GM18499 (cell line): ENCODE measurements at regions not wholly inside any gene's neighbourhood (a gene's known extent, or its start where the extent isn't known, plus 50 kb on each side); places are given as distances from the start of the nearest gene placed in this dataset.

ENCODE experiments used
- ATAC-seq: cut with Tn5 transposase; IDR thresholded peaks from one replicate; pipeline ENCODE4 v1.9.1; 2021; ENCODE audit warnings: moderate number of reproducible peaks; ENCODE audit not compliant: insufficient read depth, unreplicated experiment

DNA sequence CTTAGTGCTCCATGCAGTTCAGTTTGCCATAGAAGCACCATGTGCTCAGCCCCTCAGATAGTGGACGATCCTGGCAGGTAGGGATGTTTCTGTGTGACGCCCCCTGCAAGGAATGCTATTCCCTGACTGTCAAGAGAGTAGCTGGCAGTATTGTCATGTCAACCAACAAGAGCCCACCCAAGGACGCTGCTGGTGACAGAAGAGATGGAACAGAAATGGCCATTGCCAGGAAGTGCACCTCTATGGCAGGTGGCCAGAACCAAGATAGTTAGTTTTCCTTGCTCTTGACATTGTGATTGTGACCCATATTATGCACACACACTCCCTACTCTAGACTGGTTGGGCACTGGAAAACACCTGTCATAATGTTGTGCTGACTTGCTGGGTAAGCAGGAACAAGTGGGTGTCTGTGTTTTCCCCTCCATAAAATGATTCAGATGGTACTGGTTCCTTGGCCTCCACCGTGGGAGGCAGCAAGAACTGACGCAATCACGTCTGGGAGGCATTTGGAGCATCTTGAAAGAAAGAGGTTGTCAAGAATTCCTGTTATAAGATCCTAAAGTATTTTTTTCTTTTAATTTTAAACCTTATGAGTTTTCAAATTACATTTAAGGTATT lies 507.9 kb downstream of the MID1IP1 start:
- ATAC-seq, result no peak

DNA sequence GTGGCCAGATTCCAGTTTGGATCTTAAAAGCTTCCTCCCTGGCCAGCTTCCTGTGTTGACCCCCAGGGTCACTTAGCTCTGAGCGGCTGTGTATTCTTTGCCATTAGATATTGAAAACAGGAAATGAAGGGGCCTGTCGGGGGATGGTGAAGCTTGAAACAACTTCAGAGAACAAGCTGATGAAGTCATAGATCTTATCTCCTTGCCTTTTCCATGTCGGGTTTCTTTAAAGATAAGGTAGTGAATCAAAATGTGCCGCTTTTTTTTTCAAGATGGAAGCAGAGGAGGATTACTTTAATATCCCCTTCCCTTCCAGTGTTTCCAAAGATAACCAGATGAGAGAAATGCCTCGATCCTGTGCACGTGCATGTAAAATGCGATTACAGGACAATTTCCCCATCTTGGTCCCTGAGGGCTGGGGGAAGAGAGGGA lies 508.5 kb downstream of the MID1IP1 start:
- no peak for ATAC-seq

GRCh38 chrX:39310891-39311290 lies 509.6 kb downstream of the MID1IP1 start:
- ATAC-seq, result no peak

DNA sequence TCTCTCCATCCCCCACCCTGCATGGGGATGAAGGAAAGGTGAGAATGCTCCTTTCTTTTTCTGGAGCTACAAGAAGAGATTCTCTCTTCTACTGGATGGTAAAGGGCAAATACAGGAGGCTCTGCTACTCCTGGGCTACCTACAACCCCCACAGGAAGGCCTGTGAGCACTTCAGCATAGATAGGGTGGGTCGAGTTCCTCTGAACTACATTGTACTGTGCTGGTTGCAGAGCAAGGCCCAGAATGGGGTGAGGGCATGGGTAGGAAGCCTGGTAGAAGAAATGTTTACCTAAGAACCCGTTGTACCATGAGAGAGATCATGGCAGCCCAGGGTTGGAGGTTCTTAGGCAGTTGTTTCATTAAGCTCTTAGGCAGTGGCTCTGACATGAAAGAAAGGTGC lies 510.4 kb downstream of the MID1IP1 start:
- ATAC-seq, result no peak

GRCh38 chrX:39313146-39313545 lies 511.9 kb downstream of the MID1IP1 start:
- no peak for ATAC-seq

- no peak for ATAC-seq
These were observed 517.5 kb downstream of the MID1IP1 start for GRCh38 chrX:39318506-39319343.

DNA sequence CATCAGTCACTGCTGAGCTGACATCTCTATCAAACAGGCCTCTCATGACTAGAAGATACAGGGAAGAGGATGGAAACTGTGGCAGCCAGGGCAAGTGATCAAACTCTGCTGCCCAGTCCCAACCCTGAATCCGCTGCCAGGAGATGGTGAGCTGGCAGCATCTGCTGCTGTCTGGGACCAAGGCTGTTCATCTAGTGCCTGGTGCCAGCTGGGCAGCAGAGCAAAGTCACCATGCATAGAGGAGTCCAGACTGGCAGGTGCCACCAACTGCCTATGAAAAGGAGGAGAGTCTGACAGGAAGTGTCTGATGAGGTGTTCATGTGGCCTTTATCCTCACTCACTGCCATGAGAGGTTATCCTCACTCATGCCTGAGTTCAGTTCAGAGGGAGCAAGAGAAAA lies 518.9 kb downstream of the MID1IP1 start:
- ATAC-seq, result no peak

DNA sequence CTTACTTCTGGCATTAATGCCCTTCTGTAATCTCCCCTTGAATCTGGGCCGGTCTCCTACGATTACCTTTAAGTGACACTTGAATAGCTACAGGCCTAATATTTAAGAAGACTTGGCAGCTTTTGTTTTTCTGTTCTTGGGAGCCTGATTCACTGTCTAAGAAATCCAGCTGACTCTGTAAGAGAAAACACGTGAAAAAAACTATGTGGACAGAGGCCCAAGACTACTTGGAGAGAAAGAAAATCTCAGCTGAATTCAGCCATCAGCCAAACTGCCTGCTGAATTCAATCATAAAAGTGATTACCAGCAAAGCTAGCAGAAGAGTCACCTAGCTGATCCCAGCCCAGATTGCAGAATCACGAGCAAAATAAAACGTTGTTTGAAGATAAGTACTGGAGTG lies 521.2 kb downstream of the MID1IP1 start:
- no peak for ATAC-seq

- no peak for ATAC-seq
These were observed 523.1 kb downstream of the MID1IP1 start for GRCh38 chrX:39324233-39324930.

DNA sequence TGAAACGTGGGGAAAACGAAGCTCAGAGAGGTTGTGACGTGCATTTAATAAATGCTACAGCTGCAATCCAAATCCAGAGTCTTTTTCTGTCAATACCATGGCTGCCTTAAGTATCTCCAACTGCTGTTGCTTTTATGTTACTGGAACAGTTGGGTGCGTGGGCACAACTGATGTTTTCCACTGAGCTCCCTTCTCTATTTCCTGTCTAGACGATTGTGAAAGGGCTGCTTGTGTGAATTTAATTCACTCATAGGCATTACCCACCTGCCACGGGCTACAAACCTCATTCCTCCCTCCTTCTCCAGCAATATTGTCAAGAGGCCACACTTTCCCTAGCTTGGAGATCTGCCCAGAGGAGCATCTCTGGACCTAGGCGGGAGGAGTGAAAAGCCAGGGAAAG lies 526.0 kb downstream of the MID1IP1 start:
- no peak for ATAC-seq

DNA sequence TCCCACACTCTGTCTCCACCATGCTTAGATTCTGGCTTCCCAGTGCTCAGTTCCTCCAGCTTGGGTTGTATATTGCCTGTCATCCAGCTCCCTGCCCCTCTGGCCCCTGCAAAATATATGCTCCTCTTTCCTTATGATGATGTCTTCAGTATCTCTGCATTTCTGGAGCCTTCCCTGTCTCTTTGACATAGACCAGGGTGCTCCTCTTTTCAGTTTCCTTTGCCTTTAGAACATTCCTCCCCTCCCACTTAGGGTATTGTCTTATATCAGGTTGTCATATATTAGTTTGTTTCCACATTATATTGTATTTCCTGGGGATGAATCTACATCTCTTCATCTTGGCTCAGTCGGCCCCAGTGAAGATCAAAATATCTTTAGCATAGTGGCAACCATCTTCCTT lies 526.4 kb downstream of the MID1IP1 start:
- no peak for ATAC-seq

GRCh38 chrX:39328661-39329060 lies 527.4 kb downstream of the MID1IP1 start:
- ATAC-seq, result no peak

DNA sequence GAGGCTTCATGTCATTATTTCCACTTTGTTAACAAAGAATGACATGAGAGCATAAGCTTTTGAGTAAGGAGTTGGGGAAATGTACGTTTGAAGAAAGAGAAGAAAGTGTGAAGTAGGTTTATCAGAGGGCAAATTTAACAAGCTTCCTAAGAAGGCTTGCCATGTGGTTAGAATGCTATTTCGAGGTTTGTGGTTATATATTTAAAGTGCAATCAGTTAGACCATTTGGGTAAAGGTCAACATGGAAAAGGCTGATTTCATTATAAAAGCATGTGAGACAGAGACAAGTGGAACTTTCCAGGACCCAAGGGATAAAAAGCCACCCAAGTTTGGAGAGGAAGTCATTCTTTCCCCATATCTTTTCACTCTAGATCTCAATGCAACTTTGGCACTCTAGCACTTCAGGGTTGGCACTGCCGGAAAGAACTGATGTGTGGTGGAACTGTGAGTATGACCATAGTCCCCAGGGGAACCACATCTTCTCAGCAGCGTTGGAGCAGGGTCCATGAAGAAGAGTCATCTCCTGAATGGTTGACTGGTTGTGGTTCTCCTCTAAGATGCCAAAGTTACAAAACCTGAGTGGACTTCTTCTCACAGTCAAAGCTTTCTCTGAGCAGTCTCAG lies 529.9 kb downstream of the MID1IP1 start:
- ATAC-seq, result no peak

- ATAC-seq, result no peak
These were observed 532.2 kb downstream of the MID1IP1 start for GRCh38 chrX:39333451-39333850.

DNA sequence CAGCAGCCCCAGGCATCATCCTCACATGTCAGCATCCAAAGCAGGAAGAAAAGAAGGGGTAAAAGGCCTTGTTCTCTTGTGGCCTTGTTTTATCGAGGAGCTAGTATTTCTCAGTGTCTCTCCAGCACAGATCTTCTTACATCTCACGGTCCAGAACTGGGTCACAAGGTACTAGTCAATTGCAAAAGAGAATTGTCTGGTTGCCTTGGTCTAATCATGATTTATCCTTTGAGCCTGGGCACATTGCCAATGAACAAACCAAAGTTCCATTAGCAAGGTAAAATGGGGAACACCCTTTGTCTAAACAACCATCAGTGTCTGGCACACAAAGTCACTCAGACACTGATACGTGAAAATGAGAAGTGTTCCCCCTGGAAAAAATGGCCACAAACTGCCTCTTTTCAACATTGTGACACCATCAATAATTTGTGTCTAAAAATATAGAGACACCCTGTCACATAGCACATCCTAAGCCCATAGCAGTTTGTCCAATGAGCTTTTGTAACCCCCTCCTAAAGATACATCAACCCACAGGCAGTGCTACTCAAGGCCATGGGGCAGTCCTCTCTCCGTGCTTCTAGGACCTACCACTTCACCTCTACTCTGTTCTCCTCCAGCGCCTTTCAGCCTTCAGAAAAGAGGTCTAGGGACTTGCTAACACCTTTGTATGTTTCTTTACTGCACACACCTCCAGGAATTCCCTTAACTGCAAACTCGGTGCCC lies 534.4 kb downstream of the MID1IP1 start:
- ATAC-seq, result no peak

DNA sequence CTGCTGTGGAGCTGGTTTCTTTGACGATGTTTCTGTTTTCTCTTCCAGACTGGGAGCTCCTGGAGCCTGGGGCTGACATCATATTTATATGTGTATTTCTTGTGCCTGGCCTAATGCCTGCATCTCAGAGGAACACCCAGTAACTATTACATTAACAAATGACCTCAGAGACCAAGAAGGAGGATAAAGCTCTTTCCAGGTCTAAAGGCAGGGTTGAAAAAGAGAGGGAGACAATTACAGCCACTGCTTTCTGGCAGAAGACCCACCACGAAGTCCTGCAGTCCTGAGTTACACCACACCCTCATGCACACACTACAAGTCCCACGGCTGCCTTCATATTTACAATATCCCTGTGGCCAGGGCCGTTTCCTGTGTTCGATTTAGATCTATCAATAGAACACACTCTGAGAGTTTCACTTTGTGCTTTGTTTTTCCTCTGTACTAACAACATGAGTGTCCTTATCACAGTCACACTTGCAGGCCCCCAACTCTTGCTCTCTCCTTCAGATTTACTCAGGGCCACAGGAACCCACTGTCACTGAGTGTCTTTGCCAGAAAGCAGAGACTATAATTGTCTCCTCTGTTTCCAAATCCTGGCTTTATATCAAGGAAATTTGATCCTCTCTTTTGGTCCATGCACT lies 535.5 kb downstream of the MID1IP1 start:
- peak; percentile 68 for ATAC-seq

GRCh38 chrX:39337451-39337850 lies 536.2 kb downstream of the MID1IP1 start:
- no peak for ATAC-seq

DNA sequence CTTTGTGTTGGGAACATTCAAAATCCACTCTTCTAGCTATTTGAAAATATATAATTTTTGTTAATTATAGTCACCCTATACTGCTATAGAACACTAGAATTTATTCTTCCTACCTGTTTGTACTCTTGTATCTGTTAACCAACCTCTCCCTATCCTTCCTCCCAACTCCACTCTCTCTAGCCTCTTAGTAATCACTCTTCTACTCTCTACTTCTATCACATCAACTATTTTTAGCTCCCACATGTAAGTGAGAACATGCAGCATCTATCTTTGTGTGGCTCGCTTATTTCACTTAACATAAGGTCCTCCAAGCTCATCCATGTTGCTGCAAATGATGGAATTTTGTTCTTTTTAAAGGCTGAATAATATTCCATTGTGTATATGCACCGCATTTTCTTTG lies 537.3 kb downstream of the MID1IP1 start:
- ATAC-seq, result no peak

GRCh38 chrX:39356119-39356807 lies 555.0 kb downstream of the MID1IP1 start:
- no peak for ATAC-seq
